ENCODE measurements at regions not wholly inside any gene's neighbourhood (a gene's known extent, or its start where the extent isn't known, plus 50 kb on each side); places are given as distances from the start of the nearest gene placed in this dataset.

GRCh38 chr5:102099766-102100331, 196.2 kb downstream of the SLCO4C1 start:
- H3K27ac ChIP-seq (ENCODE audit: low read depth): no peak overlapping the region
- Mint-ChIP-seq H3K9me3 (peaks cover 4% of the 10 kb centered on the region; the same call in 1 of the 3 replicates), H3K27me3 (ENCODE audit: insufficient read depth, low read depth, poor library complexity) (no peaks in the 10 kb centered on the region), H3K4me1 (no peaks in the 10 kb centered on the region), H3K36me3 (ENCODE audit: low read depth) (no peaks in the 10 kb centered on the region; the same call in 1 of the 3 replicates), H3K27ac (no peak overlapping the region), H3K4me3 (no peak overlapping the region)
- no peaks in the 10 kb centered on the region for H3K27me3 ChIP-seq (ENCODE audit: insufficient read depth)
- no peaks in the 10 kb centered on the region for H3K9me2 ChIP-seq (ENCODE audit: insufficient read depth)
- no peaks in the 10 kb centered on the region for H4K20me1 ChIP-seq (replicated peaks; ENCODE audit: insufficient read depth)
- DNase-seq (ENCODE audit: low spot score) (no peak), ATAC-seq (no peak)
- TF ChIP-seq ZNF114 (CRISPR knock-in tag; IDR thresholded peaks at IDR 0.05) (no peak), POLR2AphosphoS5 (IDR thresholded peaks at IDR 0.05; ENCODE audit: low read depth) (no peak), EZH2 (IDR thresholded peaks at IDR 0.05; ENCODE audit: low read depth, unreplicated experiment) (no peak), EZH2phosphoT487 (IDR thresholded peaks at IDR 0.05; ENCODE audit: unreplicated experiment) (no peak), JUNB (IDR thresholded peaks at IDR 0.05; ENCODE audit: unreplicated experiment) (no peak), STAT1 (IDR thresholded peaks at IDR 0.05; ENCODE audit: unreplicated experiment) (no peak), CREB1 (CRISPR knock-in tag; IDR thresholded peaks at IDR 0.05; ENCODE audit: low read depth) (no peak), ZNF462 (CRISPR knock-in tag; IDR thresholded peaks at IDR 0.05) (no peak), ZNF331 (CRISPR knock-in tag; IDR thresholded peaks at IDR 0.05; ENCODE audit: low read depth) (no peak), NANOG (IDR thresholded peaks at IDR 0.05; ENCODE audit: borderline replicate concordance) (no peak), REST (IDR thresholded peaks at IDR 0.05; ENCODE audit: unreplicated experiment) (no peak), ETS1 (IDR thresholded peaks at IDR 0.05) (no peak)
- TF ChIP-seq, protein P1, sequence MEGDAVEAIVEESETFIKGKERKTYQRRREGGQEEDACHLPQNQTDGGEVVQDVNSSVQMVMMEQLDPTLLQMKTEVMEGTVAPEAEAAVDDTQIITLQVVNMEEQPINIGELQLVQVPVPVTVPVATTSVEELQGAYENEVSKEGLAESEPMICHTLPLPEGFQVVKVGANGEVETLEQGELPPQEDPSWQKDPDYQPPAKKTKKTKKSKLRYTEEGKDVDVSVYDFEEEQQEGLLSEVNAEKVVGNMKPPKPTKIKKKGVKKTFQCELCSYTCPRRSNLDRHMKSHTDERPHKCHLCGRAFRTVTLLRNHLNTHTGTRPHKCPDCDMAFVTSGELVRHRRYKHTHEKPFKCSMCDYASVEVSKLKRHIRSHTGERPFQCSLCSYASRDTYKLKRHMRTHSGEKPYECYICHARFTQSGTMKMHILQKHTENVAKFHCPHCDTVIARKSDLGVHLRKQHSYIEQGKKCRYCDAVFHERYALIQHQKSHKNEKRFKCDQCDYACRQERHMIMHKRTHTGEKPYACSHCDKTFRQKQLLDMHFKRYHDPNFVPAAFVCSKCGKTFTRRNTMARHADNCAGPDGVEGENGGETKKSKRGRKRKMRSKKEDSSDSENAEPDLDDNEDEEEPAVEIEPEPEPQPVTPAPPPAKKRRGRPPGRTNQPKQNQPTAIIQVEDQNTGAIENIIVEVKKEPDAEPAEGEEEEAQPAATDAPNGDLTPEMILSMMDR (conservative IDR thresholded peaks at IDR 0.05; ENCODE audit: low read depth in 2 of 2): no peak
- no peak overlapping the region for H2AFZ ChIP-seq
- H3K4me2 ChIP-seq: no peak overlapping the region
- no peaks in the 10 kb centered on the region for H3F3A ChIP-seq (replicated peaks; ENCODE audit: low read depth)
- H3K79me2 ChIP-seq (replicated peaks; ENCODE audit: insufficient read depth): no peaks in the 10 kb centered on the region
- no peaks in the 10 kb centered on the region for H3K4me1 ChIP-seq (ENCODE audit: insufficient read depth)
- no peaks in the 10 kb centered on the region for H3K36me3 ChIP-seq (ENCODE audit: insufficient read depth)
- no peak overlapping the region for H3K4me3 ChIP-seq
